ENCODE measurements at regions not wholly inside any gene's neighbourhood (a gene's known extent, or its start where the extent isn't known, plus 50 kb on each side); places are given as distances from the start of the nearest gene placed in this dataset.
A peak's percentile ranks its signal among the peaks of the same experiment; 100 is the strongest.

DNA sequence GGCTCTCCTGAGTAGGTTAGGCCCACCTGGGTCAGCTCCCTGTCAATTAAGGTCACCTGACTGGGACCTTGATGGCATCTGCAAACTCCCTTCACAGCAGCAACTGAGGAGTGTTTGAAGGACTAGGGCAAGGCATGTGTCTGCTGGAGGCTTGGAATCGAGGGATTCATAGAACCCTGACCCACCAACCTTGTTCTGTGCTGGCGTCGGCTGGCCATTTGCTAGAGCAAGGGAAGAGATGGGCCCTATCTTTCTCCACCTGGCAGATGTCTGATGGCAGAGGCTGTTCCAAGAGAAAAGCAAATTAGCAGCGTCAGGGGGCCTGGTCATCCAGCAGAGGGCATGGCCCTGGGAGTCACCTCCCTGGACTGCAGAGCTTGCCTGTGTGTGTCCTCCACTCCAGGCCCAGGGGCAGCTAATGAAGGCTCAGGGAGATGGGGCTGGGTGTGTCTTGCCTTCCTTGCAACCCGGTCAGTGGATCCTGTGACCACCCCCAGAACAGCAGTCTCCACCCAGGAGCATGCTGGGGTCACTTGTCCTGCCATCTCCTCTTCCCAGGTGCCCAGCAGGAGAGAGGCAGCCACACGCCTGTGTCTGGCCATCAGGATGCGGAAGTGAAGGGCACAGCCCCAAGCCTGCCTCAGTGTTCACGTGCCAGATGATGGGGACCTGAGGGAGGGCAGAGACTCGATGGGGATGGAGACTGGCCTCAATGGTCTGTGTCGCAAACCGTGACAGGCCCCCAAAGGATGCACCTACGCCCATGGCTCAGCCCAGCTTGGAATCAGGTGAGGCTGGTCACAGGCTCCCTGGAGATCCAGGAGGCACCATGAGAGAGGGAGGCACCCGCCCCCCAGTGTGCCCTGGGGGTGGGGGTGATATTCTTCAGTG lies 53.9 kb downstream of the BARX1 start:
- ATAC-seq (no peak), DNase-seq (ENCODE audit: missing footprints) (no peak)
- intact Hi-C loops (cut with DNase I), result no loop called here

GRCh38 chr9:93900436-93900819 lies 54.7 kb downstream of the BARX1 start:
- intact Hi-C loops (cut with DNase I), result no loop called here
- ATAC-seq, result no peak
- no peak for DNase-seq (ENCODE audit: missing footprints)

GRCh38 chr9:93899609-93900435 lies 55.3 kb downstream of the BARX1 start:
- ATAC-seq, result no peak
- no peak for DNase-seq (ENCODE audit: missing footprints)
- intact Hi-C loops (cut with DNase I), result no loop called here

DNA sequence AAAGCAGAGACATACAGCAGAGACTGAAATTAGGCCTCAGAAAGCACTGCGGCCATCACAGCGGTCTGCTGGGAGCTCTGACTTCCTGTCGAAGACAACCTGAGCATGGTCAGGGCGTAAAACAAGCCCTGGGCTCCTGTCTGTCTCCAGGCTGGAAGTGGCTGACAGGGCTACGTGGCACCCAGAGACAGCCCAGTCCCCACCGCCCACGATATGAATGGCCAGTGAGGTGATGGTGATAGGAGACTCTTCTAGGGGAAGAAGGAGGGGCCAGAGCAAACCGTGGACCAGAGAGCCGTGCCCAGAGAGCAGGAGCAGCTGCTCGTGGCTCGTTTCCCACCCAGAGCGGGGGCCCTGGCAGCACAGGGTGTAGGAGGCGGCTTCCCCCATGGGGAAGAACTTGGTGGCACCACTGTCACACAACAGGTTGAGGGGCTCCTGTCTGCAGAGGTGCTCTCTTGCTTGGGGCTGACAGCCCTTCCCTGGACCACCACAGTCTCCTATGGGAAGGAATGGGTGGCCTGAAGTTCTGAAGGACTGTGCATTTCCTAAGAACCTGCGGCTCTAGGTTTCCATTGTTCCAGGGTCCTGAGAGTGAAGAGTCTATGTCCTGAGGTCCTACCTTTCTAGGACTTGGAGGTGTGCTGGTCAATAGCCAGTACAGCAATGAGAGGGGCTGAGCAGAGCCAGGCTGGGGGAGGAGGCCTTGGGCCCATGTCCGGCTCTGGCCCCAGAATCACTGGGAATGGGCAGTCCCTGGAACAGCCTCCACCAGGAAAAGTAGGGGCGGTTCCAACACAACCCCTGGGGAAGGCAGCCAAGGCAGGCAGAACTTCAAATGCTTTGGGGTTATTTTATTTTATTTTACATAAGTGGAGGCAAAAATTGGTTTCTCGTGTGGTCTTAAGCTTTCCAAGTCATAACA lies 56.4 kb downstream of the BARX1 start:
- peak; percentile 56 for DNase-seq (ENCODE audit: missing footprints)
- intact Hi-C loops (cut with DNase I), result no loop called here
- no peak for ATAC-seq

- intact Hi-C loops (cut with DNase I), result no loop called here
- ATAC-seq, result no peak
- DNase-seq (ENCODE audit: missing footprints), result no peak
Measured at GRCh38 chr9:93898026-93898425, 57.1 kb downstream of the BARX1 start.

DNA sequence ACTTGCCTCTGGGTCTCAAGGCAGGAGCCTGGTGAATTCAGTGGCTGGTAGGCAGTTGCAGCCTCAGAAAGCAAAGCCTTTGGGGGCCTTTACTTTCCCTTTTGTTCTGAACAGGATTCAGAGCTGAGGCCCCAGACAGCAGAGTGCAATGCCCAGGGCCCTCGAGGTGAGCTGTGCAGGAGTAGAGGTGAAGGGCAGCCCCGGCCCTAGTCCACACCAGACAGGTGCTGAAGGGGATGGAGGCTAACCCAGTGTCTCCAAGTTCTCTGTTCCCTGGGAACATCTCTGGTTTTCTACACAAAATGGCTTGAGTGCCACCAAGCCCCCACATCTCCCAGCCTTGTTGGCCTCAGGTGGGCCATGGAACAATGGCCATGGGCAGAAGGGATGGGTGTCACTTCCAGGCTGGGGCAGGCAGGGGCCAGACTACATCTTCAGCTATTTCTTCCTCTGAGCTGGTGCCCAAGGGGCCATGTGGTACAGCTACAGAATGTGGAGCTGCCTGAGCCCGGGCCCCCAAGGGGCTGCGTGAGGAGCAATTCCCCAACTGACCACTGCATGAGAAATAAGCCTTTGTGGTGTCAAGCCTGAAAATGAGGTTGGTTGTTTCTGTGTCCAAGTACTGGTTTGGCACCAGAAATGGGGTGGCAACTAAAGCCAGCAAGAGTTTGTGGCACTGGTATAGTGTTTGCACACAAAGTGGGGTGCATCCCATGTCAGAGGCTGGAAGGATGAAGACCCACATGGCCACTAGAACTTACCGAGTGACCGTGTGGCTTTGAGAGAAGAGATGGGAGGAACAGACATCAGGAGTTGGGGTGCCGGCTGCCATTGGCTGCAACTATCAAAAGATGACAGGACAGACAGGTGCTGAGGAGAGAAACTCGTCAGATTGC lies 57.8 kb downstream of the BARX1 start:
- intact Hi-C loops (cut with DNase I), result no loop called here
- ATAC-seq (no peak), DNase-seq (ENCODE audit: missing footprints) (no peak)

DNA sequence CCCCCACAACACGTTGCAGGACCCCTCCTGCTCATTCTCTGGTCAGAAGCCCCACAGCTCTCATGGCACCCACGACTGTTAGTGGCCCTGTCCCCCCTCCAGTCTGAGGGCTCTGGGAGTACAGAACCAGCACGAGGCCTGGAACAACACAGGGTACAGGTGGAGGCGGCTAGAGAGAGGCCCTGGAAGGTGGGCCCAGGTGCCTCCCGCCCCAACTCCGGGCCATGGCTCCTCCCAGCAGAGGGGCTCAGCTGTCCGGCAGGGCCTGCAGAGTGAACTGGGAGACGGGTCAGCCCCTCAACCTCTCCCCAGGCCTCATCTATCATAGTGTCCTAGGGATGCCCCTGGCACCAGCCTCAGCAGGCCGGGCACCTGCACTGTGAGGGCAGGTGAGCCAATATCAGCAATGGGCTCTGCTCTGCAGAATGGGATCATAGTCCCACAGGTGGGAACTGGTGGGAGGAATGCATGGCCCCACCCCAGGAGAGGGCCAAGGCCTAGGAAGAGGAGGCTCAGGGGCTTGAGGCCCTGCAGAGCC lies 58.6 kb downstream of the BARX1 start:
- intact Hi-C loops (cut with DNase I), result no loop called here
- ATAC-seq (no peak), DNase-seq (ENCODE audit: missing footprints) (peak; percentile 60)

- intact Hi-C loops (cut with DNase I), result no loop called here
- DNase-seq (ENCODE audit: missing footprints), result peak; percentile 51
Measured at GRCh38 chr9:93896093-93896492, 59.1 kb downstream of the BARX1 start.

DNA sequence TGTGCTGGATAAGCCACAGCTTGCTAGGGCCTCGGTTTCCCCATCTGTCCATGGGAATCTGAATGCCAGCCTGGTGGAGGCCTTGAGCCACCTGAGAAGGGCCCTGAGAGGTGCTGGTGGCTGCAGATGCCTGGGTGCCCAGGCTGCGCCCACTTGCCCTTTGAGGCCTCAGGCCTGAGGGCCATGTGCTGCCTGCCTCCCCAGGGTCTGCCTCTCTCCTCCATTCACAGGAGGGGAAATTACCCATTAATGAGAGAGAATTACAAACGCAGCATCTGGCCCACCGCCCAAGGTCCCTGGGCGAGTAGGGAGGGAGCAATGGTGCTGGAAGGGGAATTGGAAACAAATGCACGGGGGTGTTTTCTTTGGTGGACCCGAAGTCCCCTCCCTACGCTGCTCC lies 59.6 kb downstream of the BARX1 start:
- DNase-seq (ENCODE audit: missing footprints) (no peak), ATAC-seq (no peak)
- intact Hi-C loops (cut with DNase I), result no loop called here

More at GRCh38 chr9:93896093-93896492, 59.1 kb downstream of the BARX1 start:
- no peak for ATAC-seq

DNA sequence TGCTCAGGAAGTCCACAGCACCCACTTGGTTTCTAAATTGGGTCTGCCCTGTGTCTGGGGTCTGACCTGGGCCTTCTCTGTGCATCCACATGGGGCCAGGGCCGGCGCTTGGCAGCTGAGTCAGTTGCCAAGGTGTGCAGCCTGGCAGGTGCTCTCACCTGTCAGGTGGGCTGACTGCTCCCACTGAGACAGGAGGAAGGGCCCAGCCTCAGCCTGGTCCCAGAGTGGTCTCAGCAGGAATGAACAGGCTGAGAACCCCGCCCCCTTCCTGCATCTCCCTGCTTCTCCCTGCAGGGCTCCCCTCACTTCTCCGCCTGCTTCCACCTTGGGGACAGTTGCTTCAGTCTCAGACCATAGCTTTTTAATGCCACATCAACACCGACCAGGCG lies 60.5 kb downstream of the BARX1 start:
- DNase-seq (ENCODE audit: missing footprints), result no peak

DNA sequence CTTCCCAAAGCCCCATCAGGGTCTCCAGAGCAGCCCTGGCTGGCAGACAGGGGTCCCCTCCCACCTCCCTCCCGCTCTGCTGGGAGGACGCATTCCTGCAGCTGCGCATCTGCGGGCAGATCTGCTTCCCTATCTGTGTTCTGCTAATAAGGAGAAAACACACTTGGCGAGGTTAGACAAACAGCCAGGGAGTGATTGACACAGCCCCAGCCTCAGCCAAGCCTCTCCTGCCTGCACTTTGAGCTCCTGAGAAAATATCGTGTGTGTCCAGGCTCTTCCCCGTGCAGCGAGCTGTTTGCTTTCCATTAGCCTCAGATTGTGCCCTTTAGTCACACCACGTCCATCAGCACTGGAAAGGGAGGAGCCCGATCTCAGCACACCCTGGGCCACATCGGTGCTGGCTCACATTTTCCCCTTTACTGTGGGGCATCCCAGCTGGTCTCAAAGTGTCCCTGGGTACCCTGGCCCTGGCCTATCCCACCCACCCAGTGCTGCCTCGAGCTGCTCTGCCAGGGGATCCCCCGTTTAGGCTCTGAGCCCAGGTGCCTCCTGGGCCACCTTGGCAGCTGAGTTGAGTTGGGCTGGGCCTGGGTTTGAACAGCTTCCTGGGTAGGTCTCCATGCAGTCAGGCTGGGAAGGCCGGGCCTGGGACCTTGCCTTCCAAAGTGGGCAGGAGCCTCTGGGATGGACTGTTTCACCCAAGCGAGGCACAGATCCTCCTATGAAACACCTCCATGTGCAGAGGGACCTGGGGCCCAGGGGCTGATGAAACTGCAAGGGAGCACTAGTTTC lies 61.1 kb downstream of the BARX1 start:
- intact Hi-C loops (cut with DNase I), result no loop called here
- DNase-seq (ENCODE audit: missing footprints) (no peak), ATAC-seq (peak; percentile 17)

More for the DNA sequence above, 60.5 kb downstream of the BARX1 start:
- ATAC-seq, result no peak
- intact Hi-C loops (cut with DNase I), result no loop called here

GRCh38 chr9:93893194-93893593 lies 62.0 kb downstream of the BARX1 start:
- DNase-seq (ENCODE audit: missing footprints) (no peak), ATAC-seq (no peak)
- intact Hi-C loops (cut with DNase I), result no loop called here

DNA sequence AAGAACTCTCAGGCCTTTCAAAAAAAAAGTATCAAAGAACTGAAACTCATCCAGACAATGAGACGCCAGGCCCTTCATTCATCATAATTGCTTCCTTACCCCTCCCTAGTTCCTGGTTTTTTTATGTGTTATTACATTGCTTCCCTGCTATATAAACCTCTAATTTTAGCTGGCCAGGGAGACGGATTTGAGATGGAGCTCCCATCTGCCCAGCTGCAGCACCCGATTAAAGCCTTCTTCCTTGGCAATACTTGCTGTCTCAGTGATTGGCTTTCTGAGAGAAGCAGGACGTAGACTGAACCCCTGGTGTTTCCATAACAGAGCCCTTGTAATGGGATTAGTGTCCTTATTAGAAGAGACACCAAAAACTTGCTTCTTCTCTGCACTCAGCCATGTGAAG lies 62.4 kb downstream of the BARX1 start:
- intact Hi-C loops (cut with DNase I), result no loop called here
- ATAC-seq (no peak), DNase-seq (ENCODE audit: missing footprints) (no peak)

- ATAC-seq, result no peak
- intact Hi-C loops (cut with DNase I), result no loop called here
- DNase-seq (ENCODE audit: missing footprints), result no peak
Measured at GRCh38 chr9:93891549-93892310, 63.4 kb downstream of the BARX1 start.

- ATAC-seq (no peak), DNase-seq (ENCODE audit: missing footprints) (no peak)
- intact Hi-C loops (cut with DNase I), result no loop called here
Measured at GRCh38 chr9:93891050-93891449, 64.1 kb downstream of the BARX1 start.

- intact Hi-C loops (cut with DNase I), result no loop called here
- ATAC-seq (no peak), DNase-seq (ENCODE audit: missing footprints) (no peak)
Measured at GRCh38 chr9:93890436-93890935, 64.7 kb downstream of the BARX1 start.

All from Right ventricle myocardium inferior (tissue), 1 donor.